Upper lobe of right lung (tissue), 1 donor: ENCODE measurements at regions not wholly inside any gene's neighbourhood (a gene's known extent, or its start where the extent isn't known, plus 50 kb on each side); places are given as distances from the start of the nearest gene placed in this dataset.

ENCODE experiments used
- ATAC-seq: fragments of 200-7000 bp; cut with Tn5 transposase; one replicate; pipeline ENCODE4 v1.9.1; 2020; ENCODE audit warnings: mild to moderate bottlenecking, moderate library complexity
- DNase-seq: peaks from one replicate; pipeline ENCODE4 v3.0.0-alpha.2; 2020
- H3K27ac ChIP-seq: fragments of 200-600 bp; one replicate; pipeline ENCODE4 v1.8.0; 2022
- H3K27me3 ChIP-seq: fragments of 200-600 bp; one replicate; pipeline ENCODE4 v1.8.0; 2022; ENCODE audit warnings: mild to moderate bottlenecking
- H3K36me3 ChIP-seq: fragments of 200-600 bp; one replicate; pipeline ENCODE4 v1.8.0; 2022
- H3K4me1 ChIP-seq: fragments of 200-600 bp; one replicate; pipeline ENCODE4 v1.8.0; 2022
- H3K4me3 ChIP-seq: fragments of 200-600 bp; one replicate; pipeline ENCODE4 v1.8.0; 2022; ENCODE audit warnings: mild to moderate bottlenecking
- H3K9me3 ChIP-seq: fragments of 200-600 bp; one replicate; pipeline ENCODE4 v1.8.0; 2022
- CTCF ChIP-seq: fragments of 200-600 bp; IDR thresholded peaks from one replicate; pipeline ENCODE4 v1.8.0; 2022; ENCODE audit warnings: antibody characterized with exemption
- intact Hi-C: fragments of 100-400 bp; cut with DNase I; formaldehyde crosslinking; loops from one replicate; pipeline ENCODE4 v1.11.0; 2022
- donor health status: DM: no; HTN: yes; CAD: no; lungs with severe emphysema.

- TF ChIP-seq CTCF = no peak
- Histone ChIP-seq H3K4me1 (no peaks in the 10 kb centered on the region), H3K4me3 (no peak overlapping the region), H3K36me3 (no peaks in the 10 kb centered on the region), H3K9me3 (no peaks in the 10 kb centered on the region), H3K27ac (no peak overlapping the region), H3K27me3 (no peaks in the 10 kb centered on the region)
- ATAC-seq (no peak), DNase-seq (no peak)
- intact Hi-C loops = no loop called here
Measured at GRCh38 chr2:192480984-192481383, 286.3 kb upstream of the TMEFF2 start.

- Histone ChIP-seq H3K9me3 (no peaks in the 10 kb centered on the region), H3K4me1 (no peaks in the 10 kb centered on the region), H3K36me3 (no peaks in the 10 kb centered on the region), H3K27me3 (no peaks in the 10 kb centered on the region), H3K4me3 (no peak overlapping the region), H3K27ac (no peak overlapping the region)
- DNase-seq = no peak
- no peak for TF ChIP-seq CTCF
- intact Hi-C loops = no loop called here
- no peak for ATAC-seq
Measured at GRCh38 chr2:192473331-192473730, 278.6 kb upstream of the TMEFF2 start.

DNA sequence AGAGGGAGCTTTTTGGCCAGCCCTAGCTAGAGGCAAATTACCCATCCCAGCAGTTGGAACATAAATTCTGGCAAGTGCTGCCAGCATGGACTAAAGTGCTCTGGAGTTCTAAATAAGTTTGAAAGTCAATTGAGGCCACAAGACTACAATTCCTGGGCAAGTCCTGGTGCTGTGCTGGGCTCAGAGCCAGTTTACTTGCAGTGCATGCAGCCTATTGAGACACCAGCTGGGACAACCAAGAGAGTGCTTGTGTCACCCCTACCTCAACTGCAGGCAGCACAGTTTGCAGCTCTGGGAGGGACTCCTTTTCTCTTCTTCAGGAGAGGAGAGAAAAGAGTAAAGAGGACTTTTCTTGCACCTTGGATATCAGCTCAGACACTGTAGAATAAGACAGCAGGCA, 277.2 kb upstream of the TMEFF2 start:
- no peak for TF ChIP-seq CTCF
- ATAC-seq (no peak), DNase-seq (no peak)
- Histone ChIP-seq H3K27me3 (no peaks in the 10 kb centered on the region), H3K9me3 (no peaks in the 10 kb centered on the region), H3K36me3 (no peaks in the 10 kb centered on the region), H3K27ac (no peak overlapping the region), H3K4me1 (no peaks in the 10 kb centered on the region), H3K4me3 (no peak overlapping the region)
- intact Hi-C loops = no loop called here

DNA sequence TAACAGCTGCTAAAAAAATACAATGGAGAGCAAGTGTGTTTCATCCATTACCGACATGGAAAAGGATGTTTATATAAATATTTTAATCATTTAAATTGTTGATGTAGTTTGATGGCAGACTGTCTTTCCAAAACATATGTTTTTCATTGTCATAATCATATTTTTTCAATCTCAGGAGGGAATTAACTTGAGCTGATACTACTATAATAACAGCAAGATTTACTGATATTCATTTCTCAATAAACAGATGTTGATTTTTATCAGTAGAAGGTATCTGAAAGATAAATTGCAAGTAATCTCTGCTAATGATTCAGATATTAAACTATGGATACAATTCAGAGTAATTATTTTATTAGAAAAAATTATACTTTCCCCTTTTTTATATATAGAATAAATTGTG, 274.9 kb upstream of the TMEFF2 start:
- Histone ChIP-seq H3K4me1 (no peaks in the 10 kb centered on the region), H3K4me3 (no peak overlapping the region), H3K36me3 (no peaks in the 10 kb centered on the region), H3K27ac (no peak overlapping the region), H3K27me3 (no peaks in the 10 kb centered on the region), H3K9me3 (no peaks in the 10 kb centered on the region)
- intact Hi-C loops = no loop called here
- ATAC-seq (no peak), DNase-seq (no peak)
- no peak for TF ChIP-seq CTCF

DNA sequence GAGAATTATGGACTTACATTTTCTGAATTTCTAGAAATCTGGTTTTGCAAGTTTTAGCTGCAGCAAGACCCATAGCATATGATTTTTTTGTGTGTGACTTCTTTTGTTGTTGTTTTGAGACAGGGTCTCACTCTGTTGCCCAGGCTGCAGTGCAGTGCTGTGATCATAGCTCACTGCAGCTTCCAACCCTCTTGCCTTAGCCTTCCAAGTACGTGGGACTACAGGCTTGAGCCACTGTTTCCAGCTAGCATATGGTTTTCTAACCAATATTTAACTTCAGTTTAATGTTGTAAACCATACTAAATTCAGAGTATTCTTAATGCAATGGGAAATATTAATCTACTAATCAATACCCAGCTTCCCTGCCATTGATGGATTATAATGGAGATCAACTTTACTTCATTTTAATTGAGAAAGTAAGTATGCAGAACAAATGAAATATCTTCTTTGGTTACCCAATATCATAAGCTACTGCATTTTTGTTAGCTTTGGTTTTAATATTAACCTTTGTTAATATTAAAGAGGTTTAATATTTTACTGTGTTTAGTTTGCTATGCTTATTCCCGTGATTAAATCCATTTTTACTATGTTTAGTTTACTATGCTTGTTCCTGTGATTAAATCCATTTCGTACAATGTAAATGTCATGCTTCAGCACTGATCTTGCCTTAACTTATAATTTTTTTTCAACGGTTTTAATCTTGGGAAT, 273.4 kb upstream of the TMEFF2 start:
- no peaks in the 10 kb centered on the region for H3K4me1 ChIP-seq
- no peak overlapping the region for H3K27ac ChIP-seq
- no peaks in the 10 kb centered on the region for H3K9me3 ChIP-seq
- no peak overlapping the region for H3K4me3 ChIP-seq
- intact Hi-C loops = no loop called here
- H3K36me3 ChIP-seq = no peaks in the 10 kb centered on the region
- H3K27me3 ChIP-seq = no peaks in the 10 kb centered on the region
- ATAC-seq (no peak), DNase-seq (no peak)
- TF ChIP-seq CTCF = no peak

DNA sequence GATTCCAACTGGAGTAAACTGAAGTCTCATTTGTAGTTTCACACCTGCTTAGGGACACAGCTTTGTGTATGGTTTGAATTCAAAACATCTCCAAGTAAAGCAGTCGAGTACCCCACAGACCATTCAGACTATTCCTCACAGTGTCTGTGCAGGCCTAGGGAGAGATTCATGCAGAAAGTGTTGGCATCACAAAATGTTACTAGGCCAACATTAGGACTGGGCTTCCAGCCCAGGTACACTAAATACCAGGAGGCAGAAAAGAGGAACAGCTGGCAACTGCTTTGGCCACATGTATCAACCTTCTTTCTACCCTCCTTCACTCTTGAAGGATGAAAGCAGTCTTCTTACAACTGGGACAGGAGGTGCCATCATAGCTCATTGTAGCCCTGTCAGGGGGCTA, 270.4 kb upstream of the TMEFF2 start:
- DNase-seq (no peak), ATAC-seq (no peak)
- no peaks in the 10 kb centered on the region for H3K4me1 ChIP-seq
- no peak overlapping the region for H3K4me3 ChIP-seq
- intact Hi-C loops = no loop called here
- H3K9me3 ChIP-seq = no peaks in the 10 kb centered on the region
- TF ChIP-seq CTCF = no peak
- H3K36me3 ChIP-seq = no peaks in the 10 kb centered on the region
- no peaks in the 10 kb centered on the region for H3K27me3 ChIP-seq
- H3K27ac ChIP-seq = no peak overlapping the region
